ENCODE measurements at regions not wholly inside any gene's neighbourhood (a gene's known extent, or its start where the extent isn't known, plus 50 kb on each side); places are given as distances from the start of the nearest gene placed in this dataset.

- TF ChIP-seq POLR2A (IDR thresholded peaks at IDR 0.05; ENCODE audit: low read depth) (no peak), POLR2AphosphoS5 (IDR thresholded peaks at IDR 0.05) (no peak)
These were observed 380.2 kb upstream of the ADGRL4 start for GRCh38 chr1:79386730-79387129.
